LHCN-M2 (cell line): ENCODE measurements at regions not wholly inside any gene's neighbourhood (a gene's known extent, or its start where the extent isn't known, plus 50 kb on each side); places are given as distances from the start of the nearest gene placed in this dataset.

ENCODE experiments used
- DNase-seq: peaks from one replicate; pipeline ENCODE4 v3.0.0-alpha.2; 2012; ENCODE audit warnings: low read depth

DNA sequence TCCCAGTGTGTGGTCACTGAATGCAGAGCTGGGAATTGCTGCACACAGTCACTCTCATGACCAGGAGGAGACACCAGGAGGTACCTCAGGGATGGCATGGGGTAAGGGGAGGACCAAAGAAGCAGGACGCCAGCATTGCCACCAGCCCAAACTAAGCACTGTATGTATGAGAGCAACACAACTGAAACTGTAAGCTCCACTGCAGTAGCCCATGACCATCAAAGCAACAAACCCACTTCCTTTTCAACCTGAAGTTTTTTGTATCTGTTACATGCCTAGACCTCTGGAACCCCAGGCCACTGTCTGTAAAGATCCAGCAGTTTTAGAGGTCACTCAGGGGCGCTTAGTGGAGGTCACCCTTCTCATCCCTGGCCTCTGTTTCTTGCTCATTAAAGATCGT, 164.3 kb downstream of the SETD4 start:
- DNase-seq, result no peak

DNA sequence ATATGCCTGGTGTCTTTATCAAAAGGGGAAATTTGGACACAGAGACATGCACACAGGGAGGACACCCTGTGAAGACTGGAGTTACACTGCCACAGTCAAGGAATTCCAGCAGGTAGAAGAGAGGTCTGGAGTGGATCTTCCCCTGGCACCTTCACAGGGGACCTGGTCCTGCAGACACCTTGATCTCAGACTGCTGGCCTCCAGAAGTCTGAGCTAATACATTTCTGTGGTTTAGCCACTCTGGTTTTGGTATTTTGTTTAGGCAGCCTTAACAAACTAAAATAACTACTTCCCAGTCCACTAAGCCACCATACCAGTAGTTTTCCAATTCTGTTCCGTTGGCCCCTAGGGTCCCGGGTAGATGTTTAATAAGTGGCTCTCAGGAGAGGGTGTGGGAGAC, 164.7 kb downstream of the SETD4 start:
- no peak for DNase-seq

DNA sequence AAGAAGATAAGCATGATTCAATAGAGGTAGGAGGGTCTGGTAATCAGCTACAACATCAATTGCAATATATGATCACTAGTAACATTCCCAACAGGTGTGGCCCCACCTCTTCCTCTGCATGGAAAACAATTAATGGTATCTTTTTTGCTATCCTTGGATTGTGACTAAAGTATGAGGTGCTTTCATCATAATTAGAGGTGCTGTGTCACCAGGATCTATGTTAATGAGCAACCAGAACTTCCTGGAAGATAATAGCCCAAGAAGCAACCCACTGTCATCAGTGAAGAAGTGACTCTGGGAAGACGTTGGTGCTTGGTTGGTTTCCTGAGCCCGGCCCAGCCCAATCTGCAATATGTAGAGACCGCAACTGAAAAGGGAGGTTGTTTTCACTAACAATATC, 167.2 kb downstream of the SETD4 start:
- DNase-seq, result no peak

DNA sequence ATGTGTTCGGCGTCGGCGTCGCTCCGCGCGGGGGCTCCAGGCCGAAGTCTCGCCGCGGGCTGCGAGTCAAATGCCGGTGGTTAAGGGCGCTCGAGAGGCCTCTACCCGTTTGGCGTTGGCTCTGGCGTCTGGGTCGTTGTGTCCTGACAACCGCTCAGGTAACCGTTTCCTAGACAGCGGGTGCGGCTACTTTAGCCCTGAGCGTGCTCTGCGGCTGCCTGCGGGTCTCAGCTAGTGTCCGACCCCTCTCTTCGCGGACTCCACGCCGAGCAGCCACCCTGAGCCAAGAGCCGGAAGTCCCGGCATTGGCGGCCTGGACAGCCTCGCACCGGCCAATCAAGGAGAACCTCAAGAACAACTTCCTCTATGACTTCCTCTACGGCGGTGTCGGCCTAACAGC, 173.4 kb downstream of the SETD4 start:
- no peak for DNase-seq

DNA sequence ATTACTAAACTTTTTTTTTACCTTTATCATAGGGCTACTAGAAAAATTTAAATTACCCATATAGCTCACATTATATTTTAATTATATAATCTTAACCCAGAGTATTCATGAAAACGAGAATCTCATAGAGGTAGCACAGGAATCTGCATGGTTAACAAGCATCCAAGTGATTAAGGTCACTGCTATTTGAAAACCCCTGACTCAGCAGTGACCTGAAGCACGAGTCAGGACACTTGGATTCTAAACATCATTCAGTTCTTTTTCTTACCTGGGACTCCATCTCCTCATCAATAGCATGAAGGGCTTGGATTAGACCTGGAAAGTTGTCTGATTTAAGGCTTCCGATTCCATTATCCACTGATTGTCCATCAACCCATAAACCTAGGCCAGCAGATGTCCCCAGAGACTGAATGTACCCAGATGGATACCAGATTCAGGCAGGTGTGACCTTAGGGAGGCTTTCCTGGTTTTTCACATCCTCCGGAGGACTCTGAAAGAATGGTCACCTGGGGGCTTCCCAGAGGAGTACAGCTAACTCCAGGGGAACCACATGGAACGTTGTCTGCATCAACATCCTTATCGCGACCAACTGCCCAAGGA, 174.3 kb downstream of the SETD4 start:
- no peak for DNase-seq

DNA sequence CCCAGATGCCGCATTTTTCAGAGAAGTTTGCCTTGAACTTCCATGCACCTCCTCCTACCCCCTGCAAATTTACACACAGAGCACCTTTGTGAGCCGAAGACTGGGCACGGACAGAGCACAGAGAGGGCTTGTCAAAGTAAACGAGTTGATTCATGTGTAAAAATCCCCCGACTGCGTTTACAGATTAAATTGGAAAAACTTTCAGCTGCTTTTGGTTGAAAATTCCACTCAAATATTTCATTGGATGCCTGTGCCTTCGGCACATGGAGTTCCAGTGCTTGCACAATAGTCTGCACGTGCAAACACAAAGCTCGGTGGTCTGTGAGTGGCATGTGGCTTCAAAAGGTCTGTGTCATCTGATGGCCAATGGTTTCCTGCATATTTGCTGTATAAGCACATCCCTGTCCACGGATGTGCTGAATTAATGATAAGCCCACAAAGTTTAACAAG, 177.5 kb downstream of the SETD4 start:
- peak; percentile 32 for DNase-seq

DNA sequence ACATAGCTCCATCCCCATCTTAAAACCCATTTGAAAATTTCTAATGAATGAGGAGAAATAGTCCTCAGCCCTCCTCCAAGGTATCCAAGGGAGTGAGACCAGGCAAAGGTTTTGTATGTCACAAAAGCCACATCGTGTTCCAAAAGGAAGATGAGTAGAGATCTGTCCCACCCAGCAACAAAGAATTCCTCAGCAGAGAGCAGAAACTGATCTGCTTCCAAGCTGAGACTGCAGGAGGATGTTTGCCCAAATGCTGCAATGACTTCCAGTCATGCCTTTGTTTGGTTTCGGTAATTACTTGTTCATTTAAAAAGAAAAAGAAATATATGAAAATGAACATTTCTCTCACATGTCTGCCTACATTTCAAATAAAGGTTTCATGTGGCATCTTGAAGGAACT, 186.9 kb downstream of the SETD4 start:
- no peak for DNase-seq

DNA sequence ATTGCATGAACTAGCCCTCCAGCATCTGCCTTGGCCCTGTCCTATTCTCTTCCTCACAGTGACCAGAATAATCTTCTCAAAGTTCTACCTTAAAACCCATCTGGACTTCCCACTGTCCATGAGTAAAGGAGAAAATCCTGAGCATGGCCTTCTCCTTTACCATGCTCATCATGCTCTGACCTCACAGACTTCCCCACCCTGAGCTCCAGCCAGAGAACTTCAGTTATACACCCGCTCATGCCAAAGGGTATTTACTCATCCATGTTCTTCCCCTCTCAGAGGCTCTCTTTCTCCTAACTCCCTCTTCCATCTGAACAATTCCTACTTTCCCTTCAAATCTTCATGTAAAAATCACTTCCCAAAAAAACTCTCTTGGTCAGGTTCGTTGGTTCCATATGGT, 188.4 kb downstream of the SETD4 start:
- DNase-seq, result no peak

DNA sequence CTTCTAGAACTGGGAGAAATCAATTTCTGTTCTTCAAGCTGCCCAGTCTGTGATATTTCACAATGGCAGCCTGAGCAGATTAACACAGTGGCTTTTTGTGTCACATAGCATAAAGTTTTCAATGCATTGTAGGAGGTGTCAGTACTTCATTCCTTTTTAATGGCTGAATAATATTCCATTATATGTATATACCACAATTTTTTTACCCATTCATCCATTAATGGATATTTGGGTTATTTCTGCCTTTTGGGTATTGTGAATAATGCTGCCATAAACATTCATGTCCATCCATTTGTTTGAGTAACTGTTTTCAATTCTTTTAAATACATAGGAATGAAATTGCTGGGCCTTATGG, 191.5 kb downstream of the SETD4 start:
- no peak for DNase-seq

DNA sequence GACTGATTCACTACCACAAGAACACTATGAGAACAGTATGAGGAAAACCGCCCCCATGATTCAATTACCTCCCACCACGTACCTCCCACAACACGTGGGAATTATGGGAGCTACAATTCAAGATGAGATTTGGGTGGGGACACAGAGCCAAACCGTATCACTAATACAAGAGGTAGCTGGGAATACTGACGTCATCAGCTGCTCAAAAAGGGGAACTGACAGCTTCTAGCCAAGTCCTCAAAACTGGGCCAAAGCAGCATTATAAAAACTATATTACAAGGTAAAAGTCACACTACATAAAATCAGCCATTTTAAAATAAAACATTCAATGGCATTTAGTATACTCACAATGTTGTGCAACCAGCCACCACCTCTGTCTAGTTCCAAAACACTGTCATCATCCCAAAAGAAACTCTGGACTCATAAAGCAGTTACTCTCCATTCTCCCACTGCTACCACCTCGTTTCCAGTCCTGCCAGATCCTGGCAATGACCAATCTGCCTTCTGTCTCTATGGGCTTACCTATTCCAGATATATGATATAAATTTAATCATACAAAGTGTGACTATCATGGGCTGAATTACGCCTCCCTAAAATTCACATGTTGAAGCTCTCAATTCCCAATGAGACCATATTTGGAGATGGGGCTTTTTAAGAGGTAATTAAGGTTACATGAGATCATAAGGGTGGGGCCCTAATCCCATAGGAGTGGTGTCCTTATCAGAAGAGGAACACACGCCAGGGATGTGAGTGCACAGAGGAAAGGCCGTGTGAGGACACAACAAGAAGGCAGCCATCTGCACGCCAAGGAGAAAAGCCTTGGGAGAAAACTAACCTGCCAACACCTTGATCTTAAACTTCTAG, 192.1 kb downstream of the SETD4 start:
- no peak for DNase-seq

DNA sequence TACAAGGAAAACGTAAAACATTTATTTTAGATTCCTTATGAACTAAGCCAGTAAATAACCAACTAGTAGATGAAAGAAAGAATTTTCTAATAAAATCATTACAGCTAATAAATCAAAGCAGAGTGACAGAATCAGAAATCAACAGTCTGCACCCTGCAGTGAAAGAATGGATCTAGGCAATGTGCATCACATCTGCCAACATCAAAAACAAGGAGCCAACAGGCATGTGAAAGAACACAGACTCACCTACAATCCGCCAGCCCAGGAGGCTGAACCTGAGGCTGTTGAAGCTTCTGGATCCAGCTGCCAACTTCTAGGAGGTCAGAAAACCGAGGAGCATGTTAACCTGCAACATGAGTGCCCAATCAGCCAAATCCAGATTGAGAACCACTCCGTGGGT, 196.3 kb downstream of the SETD4 start:
- DNase-seq, result no peak

DNA sequence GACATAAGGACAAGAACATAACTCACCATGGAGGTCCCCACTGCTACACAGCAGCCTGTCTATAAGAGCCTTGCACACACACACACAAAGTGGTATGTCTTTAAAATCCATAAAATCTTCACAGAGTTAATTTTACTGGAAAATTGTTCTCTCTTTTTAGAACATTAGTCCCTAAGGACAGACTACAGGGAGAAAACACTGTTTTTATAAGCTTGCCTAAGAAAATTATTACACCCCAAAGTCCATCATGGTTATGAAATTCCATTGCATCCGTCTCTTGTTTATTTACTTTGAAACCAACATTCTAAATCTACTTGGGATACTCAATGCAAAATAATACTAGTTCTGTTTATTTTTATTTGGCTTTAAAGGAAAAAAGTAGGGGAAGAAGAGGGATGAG, 197.4 kb downstream of the SETD4 start:
- DNase-seq, result peak; percentile 9

DNA sequence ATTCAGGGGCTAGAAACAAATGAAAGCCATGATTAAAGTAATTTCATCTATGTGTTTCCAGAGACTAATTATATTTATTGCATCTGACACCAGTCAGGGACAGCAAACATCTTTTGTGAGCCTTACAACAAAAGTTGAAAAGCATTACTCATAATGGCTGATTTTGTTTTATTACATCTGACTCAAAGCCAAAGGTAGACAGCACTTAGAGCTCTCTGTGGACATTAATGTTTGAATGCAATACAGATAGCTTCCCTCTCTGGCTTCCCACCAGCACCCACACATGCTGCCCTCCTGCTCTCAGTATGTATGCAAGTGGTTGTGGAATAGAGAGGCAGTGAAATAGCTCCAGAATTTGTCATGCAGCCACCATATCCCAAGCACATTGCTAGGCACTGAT, 198.7 kb downstream of the SETD4 start:
- no peak for DNase-seq

DNA sequence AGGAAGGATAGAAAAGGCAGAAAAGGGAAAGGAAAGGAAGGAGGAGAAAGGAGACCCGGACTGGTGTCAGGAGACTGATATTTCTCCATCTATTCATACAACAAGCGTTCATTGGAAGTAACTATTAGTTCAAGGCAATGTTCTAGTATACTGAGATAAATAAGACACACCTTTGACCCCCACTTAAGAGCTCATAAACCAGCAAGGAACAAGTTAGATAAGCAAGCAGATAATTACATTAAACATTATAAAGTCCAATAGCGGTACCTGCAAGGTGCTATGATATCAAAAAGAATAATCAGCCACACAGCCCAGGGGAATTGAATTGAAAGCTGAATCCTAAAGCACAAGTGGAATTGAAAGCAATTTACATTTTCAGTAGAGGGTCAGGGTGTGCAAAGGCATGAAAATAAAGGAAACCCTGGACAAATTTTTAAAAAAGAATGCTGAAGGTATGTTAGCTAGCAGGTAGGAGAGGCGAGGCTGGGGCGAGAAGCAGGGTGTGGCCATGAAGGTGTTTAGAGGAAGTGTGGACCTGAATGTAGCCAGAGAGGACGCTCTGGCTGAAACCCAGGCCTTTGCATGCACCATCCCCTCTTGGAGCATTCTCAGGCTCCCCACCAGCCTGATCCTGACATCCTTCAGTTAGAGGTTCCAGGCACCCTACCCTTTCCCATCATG, 200.0 kb downstream of the SETD4 start:
- no peak for DNase-seq

DNA sequence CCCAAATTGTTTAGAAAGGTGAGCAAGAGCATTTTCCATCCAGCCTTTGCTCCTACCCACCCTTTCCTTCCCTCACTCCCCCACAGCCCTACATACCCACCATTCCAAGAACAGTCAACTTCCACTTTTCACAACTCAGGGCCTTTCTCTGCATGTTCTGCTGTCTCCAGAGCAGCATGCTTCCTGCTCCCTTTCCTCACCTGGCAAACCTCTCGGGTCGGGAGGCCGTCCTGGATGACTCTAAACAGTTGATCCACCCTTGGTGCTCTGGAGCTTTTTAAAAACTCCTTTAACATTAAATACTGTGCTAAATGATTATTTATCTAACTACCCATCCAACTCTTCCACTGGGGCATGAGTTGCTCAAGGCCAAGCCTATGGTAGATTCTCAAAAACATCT, 200.6 kb downstream of the SETD4 start:
- DNase-seq, result no peak

DNA sequence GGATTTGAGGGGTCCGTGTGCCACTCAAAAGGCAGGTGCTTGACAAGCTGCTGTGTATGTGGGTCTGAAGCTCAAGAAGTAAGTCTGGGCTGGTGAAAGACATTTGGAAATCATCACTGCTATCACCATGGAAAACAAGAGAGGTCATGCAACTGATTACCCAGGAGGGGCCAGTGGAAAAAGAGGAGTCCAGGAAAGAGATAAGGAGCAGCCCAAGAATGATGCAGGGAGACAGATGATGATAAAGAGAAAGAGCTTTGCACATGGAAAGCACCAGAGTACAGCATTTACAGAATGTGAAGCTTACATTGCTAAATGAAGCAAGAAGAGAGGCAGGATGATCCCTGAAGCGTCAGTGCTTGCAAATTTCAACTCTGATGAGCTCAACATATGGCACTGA, 203.2 kb downstream of the SETD4 start:
- no peak for DNase-seq

DNA sequence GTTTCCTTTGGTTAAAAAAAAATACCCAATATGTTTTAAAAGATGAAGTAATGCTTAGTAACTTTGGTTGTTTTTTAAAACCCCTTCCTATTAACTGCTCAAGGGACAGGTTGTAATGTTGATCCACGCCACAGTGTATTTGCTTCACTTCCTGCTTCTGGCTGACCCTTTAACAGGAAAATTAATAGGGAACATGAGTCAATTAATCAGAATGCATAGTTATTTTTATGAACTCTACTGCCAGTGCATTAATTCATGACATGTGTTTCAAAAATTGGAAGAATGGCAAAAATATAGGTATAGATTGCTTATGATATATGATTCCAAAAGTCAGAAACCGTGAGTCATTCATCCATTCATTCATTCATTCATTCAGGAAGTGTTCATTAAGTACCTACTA, 204.8 kb downstream of the SETD4 start:
- DNase-seq, result no peak

DNA sequence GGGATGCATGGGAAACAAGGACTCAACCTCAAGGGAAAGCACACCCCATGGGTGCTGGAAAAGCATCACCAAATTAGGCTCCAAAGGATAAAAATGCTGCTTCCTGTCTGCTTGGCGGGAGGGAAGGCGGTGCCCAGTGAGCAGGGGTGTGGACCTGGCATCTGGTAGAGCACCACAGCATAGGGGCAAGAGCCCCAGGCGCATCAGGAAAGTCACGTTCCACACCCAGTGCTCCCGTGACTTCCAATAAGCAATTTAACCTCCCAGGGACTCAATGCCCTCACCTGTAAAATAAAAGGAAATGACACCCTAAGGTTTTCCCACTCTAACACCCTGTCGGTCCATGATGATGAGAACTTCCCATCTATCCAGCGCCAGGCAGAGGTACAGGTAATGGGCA, 206.0 kb downstream of the SETD4 start:
- no peak for DNase-seq

DNA sequence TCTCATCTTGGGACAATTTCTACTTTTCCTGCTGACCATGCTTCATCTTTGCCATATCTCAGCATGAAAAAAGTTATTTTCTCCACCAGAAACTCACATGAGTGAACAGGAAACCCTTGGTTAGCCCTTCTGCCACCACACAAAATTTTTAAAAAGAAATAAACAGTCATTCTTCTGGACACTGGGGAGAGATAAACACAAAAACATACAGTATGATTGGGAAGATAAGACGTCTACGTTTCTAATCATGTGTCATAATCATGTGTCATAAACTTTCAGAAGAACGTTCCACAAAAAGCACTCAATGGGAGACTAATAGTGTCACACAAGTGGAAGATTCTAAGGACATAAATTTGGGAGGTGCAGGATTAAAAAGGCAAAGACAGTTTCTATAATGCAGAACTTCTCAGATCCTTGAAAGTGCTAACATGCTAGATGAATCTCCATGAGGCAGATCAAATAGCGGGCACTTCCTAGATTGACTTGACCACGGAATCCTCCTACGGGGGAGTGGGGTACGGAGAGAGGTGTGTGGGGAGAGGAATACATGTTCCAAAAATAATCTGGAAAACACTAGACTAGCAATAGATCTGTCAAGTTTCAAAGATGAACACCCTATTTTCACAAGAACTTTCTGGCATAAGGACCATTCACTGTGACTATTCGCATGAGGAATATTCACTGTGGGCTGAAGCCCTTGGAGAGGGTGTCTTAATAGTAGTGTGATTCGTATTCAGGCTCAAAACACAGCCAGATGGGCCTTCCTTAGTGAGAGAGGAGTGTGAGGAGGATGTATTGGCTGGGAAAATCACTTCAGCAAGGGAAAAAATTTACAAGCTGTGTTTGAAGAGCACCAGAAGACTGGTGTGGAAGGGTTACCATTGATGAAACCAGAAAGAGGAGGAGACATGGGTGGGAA, 206.7 kb downstream of the SETD4 start:
- DNase-seq, result no peak

DNA sequence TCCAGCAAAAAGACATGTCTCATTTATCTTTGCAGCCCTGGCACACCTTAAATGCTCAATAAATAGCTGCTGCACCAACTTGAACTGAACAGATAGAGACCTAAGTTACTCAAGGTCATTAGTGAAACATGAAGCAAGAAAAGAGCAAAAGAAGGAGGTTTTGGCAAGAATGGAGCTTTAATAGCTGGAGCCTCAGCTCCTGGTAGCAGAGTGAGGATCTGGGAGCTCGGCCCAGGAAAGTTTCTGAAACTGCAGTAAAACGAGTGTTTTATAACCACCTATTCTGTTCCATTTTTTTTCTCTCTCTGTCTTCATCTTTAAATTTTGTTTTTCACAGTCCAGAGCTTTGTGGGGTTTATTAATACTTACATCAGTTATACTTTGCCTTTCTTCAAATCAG, 207.5 kb downstream of the SETD4 start:
- no peak for DNase-seq

DNA sequence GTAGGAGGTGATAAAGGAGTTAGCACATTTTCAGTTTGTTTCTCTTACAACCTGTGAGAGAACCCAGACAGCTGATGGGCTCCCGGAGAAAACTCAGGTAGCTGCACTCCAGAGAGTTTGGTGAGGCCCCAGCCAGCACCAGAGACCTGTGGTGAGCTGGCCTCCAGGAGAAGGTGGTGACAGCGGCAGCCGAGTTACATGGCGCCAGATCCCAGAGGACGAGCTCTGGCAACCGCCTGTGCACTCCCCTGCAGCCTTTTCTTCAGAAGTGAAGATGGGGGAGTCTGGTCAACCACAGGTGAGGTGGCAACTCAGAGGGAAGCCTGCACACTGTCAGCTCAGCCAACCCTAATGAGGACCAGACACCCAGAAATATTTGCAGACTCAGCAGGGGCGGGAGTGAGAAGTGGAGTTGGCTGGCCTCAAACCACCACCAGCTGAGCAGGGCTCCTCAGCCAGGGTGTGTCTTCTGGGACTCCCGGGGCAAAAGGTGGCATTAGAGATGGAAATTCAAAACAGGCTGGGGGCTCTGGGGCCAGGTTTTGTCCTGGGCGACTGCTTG, 209.7 kb downstream of the SETD4 start:
- no peak for DNase-seq

DNA sequence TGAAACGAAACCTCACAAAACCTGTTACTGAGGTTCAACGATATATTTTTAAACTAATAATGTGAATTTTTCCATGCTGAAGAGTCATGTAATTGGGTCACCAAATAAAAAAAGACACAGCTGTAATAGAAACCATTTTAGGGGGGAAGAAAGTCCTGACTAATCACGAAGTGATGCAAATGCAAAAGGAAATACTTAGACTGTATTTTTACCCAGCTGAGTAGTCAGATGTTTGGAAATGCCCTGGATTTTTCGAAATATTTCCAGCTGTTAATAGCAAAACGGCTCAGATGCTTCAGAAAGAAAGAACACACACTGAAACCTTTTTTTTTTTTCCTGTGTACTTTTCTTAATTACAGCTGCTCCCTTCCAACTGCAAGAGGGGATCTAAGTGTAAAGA, 210.3 kb downstream of the SETD4 start:
- peak; percentile 80 for DNase-seq
